BE2C (cell line): ENCODE measurements at regions not wholly inside any gene's neighbourhood (a gene's known extent, or its start where the extent isn't known, plus 50 kb on each side); places are given as distances from the start of the nearest gene placed in this dataset.

Source experiments
- DNase-seq: peaks from one replicate; pipeline ENCODE4 v3.0.0-alpha.2; 2020
- H3K27me3 ChIP-seq: fragments of 250-450 bp; sonication (Bioruptor Pico); 2 replicates; pipeline ENCODE4 v1.5.1; 2020; ENCODE audit warnings: mild to moderate bottlenecking
- H3K36me3 ChIP-seq: fragments of 250-450 bp; sonication (Bioruptor Pico); 2 replicates; pipeline ENCODE4 v1.5.1; 2020; ENCODE audit warnings: mild to moderate bottlenecking
- H3K4me1 ChIP-seq: fragments of 250-450 bp; sonication (Bioruptor Pico); 2 replicates; pipeline ENCODE4 v1.5.1; 2020
- H3K4me3 ChIP-seq: 2 replicates; pipeline ENCODE4 v1.5.1; 2011; ENCODE audit warnings: low read depth, low read length
- H3K9me3 ChIP-seq: fragments of 250-450 bp; sonication (Bioruptor Pico); 2 replicates; pipeline ENCODE4 v1.5.1; 2020
- TF ChIP-seq, protein P1 (sequence below): IDR thresholded peaks from 2 replicates; pipeline ENCODE4 v1.5.1; 2012; ENCODE audit warnings: mild to moderate bottlenecking, low read depth, low read length

DNA sequence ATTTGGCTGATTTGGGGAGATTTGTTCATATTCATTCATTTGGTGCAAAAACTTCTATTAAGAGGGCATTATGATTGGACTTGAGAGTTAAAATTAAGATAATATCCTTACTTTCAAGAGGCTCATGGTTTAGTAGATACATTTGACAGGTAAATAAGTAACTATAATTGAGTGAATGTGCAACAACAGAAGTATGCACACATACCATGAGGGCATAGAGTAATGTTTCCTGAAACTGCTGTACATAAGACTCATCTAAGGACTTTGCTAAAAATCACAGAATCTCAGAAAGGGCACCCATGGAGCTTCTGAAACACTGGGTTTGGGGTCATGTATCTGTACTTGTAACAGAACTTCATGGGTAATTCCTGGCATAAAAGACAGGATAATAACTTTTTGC lies 70.1 kb upstream of the PPP2R2B start:
- Histone ChIP-seq H3K4me3 (no peak overlapping the region), H3K9me3 (no peaks in the 10 kb centered on the region), H3K4me1 (0 out of 2 replicates have a peak, but pooled peaks cover 3% of the 10 kb centered on the region), H3K27me3 (no peaks in the 10 kb centered on the region), H3K36me3 (no peaks in the 10 kb centered on the region)
- DNase-seq: no peak
- TF ChIP-seq, protein P1, sequence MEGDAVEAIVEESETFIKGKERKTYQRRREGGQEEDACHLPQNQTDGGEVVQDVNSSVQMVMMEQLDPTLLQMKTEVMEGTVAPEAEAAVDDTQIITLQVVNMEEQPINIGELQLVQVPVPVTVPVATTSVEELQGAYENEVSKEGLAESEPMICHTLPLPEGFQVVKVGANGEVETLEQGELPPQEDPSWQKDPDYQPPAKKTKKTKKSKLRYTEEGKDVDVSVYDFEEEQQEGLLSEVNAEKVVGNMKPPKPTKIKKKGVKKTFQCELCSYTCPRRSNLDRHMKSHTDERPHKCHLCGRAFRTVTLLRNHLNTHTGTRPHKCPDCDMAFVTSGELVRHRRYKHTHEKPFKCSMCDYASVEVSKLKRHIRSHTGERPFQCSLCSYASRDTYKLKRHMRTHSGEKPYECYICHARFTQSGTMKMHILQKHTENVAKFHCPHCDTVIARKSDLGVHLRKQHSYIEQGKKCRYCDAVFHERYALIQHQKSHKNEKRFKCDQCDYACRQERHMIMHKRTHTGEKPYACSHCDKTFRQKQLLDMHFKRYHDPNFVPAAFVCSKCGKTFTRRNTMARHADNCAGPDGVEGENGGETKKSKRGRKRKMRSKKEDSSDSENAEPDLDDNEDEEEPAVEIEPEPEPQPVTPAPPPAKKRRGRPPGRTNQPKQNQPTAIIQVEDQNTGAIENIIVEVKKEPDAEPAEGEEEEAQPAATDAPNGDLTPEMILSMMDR: no peak

DNA sequence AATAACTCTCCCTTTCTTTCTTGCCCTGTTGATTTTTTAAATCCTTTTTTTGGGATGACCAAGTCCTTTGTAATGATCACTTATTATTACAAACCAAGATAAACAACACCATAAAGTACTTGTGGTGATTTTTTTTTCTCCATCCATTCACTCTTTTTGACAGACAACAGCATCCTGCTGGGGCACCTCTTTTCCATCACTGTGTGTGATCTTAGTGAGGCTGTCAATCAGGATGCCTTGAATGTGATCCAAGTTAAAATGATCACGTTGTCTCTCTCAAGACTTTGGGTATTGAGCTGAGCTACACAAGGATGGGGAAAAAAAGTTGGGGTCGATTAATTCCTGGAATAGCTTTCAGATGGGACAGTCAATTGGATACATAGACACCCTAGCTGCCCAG lies 73.6 kb upstream of the PPP2R2B start:
- Histone ChIP-seq H3K36me3 (no peaks in the 10 kb centered on the region), H3K4me1 (no peaks in the 10 kb centered on the region), H3K27me3 (no peaks in the 10 kb centered on the region), H3K9me3 (no peaks in the 10 kb centered on the region), H3K4me3 (no peak overlapping the region)
- no peak for DNase-seq
- TF ChIP-seq, protein P1: no peak

- TF ChIP-seq, protein P1: no peak
- no peaks in the 10 kb centered on the region for H3K36me3 ChIP-seq
- H3K9me3 ChIP-seq: no peaks in the 10 kb centered on the region
- no peaks in the 10 kb centered on the region for H3K27me3 ChIP-seq
- no peaks in the 10 kb centered on the region for H3K4me1 ChIP-seq
- no peak overlapping the region for H3K4me3 ChIP-seq
- DNase-seq: no peak
These were observed 77.7 kb upstream of the PPP2R2B start for GRCh38 chr5:146956217-146956616.

DNA sequence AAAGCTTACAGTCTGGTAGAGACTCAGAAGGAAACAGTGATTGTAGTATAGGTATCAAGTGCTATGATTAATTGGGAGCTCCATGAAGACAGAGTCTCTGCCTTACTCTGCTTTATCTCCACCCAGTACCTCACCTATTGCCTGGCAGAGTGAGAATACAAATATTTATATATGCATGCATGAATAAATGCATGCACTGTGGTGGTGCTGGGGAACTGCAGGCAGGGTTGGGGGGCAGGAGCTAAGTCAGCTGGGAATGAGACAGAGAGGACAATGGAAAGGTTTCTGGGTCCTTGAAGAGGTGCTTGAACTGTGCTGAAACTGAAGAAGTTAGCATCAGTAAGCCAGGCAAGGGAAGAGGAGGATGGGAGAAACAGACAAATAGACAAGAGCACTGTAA lies 80.8 kb upstream of the PPP2R2B start:
- Histone ChIP-seq H3K4me3 (no peak overlapping the region), H3K4me1 (0 out of 2 replicates have a peak, but pooled peaks cover 4% of the 10 kb centered on the region), H3K27me3 (no peaks in the 10 kb centered on the region), H3K36me3 (no peaks in the 10 kb centered on the region), H3K9me3 (no peaks in the 10 kb centered on the region)
- TF ChIP-seq, protein P1: no peak
- DNase-seq: no peak

DNA sequence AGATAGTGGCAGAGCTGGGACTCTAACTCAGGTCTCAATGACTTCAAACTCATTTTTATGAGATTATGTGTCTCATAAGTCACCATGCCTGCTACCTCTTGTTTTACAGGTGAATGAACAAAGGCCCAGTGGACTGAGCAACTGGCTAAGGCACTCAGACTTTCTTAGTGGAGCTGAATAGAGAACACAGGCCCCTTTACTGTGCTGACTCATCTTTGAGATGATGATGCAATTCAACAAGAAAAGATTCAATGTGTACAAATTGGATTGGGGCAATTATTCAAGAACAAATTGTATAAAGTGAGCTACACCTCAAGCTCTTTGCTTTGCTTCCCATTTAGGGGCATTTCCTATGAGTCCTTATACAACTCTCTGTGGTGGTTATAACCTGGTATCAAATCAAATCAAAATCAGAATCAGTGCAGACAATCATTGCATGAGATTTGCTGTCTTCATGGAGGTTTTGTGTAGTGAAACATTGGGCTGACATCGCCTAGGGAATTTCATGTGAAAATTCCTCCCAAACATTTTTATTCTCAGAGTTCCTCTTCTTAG lies 84.3 kb upstream of the PPP2R2B start:
- Histone ChIP-seq H3K9me3 (no peaks in the 10 kb centered on the region), H3K4me1 (peaks cover 19% of the 10 kb centered on the region), H3K36me3 (no peaks in the 10 kb centered on the region), H3K27me3 (no peaks in the 10 kb centered on the region), H3K4me3 (no peak overlapping the region)
- TF ChIP-seq, protein P1: no peak
- no peak for DNase-seq

DNA sequence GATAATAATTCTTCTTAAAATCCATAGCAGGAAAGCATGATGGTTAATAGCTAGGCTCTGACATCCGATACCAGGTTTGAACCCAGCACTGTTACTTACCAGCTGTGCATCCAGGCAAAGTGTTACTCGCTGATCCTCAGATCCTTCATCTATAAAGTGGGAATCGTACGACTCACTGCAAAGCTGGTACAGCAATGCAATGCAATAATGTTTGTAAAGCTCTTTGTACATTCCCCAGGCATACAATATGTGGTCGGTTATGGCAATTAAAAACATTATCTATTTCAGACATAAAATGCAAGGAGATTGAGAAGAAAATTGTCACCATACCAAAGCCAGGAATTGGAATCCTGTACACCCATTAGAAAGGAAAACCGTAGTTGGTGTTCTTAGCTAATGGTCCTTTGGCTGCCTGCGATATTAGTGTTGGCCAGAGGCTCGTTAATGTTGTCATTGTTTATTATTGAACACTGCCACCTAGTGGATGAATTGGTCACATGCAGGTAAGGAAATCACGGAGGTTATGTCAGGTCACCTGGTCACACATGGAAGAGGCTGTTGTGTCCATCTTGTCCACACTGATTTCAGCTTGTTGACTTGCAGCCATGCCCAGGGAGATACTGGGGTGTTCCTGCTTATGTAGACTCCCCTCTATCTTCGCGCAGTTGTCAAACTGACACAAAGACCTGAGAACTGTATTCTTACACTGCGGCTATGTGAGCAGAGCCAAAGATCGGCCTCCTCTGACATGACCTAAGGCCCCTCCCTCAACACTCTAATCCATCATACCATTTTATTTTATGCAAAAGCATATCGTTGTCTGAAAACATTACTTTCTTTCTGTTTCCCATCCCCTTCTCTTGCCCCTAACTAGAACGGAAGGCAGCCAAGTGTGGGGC lies 87.5 kb upstream of the PPP2R2B start:
- Histone ChIP-seq H3K27me3 (no peaks in the 10 kb centered on the region), H3K4me3 (no peak overlapping the region), H3K4me1 (peaks cover 20% of the 10 kb centered on the region), H3K36me3 (no peaks in the 10 kb centered on the region), H3K9me3 (no peaks in the 10 kb centered on the region)
- TF ChIP-seq, protein P1: peak; percentile 82
- DNase-seq: peak; percentile 70
